ENCODE measurements at regions not wholly inside any gene's neighbourhood (a gene's known extent, or its start where the extent isn't known, plus 50 kb on each side); places are given as distances from the start of the nearest gene placed in this dataset.

DNA sequence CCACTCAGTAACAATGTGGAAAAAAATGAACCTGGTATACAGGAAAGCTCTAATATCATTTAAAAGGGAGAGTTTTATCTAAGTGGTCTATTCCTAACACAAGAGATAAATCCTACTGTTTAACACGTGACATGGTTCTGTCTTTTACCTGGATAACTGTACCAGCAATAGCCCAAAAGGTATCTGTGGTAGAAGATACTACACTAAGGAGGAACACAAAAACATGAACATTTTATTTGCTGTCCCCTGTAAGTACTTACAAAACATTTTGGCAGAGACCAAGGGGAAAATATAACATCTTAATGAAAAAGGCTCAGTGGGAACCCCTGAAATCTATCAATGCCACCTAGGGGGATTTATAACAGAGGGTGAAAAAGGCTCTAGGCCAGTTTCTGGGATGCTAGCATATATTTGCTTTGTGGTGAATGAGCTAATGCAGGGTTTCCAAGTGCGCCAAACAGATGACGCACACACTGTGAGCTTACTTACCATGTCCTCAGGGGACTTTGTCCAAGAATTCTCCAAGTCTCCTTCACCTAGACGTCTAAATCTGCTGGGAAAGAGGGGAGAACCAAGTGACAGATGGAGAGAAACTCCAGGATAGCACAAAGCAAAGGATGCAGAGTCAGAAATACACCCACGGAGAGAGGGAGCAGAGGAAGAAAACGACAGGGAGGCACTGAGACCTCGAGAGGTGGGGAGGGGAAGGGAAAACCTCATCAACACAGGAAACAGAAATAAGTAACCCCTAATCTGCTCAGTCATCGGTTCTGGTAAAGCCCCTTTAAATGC lies 112.5 kb upstream of the PRNP start:
- no TSS peak for BruUV-seq (replicated peaks)
- TF ChIP-seq EZH2phosphoT487 (IDR thresholded peaks at IDR 0.05; ENCODE audit: borderline replicate concordance, low read depth, low read length) = no peak
- no peak for TF ChIP-seq CTCF (conservative IDR thresholded peaks at IDR 0.05; ENCODE audit: low read length)
- H3K36me3 ChIP-seq (ENCODE audit: insufficient read depth, low read length) = no peaks in the 10 kb centered on the region
- no peak overlapping the region for H3K27ac ChIP-seq (ENCODE audit: low read depth, low read length, poor library complexity, severe bottlenecking)
- intact Hi-C loops (cut with micrococcal nuclease; ENCODE audit: unreplicated experiment) = no loop called here
- POLR2A ChIA-PET = interaction anchor here (0.6 kb wide), 2 partner anchors 41 to 51 kb away, joined by 4 read pairs; no protein-coding TSS in a partner anchor
- no peaks in the 10 kb centered on the region for H3K79me2 ChIP-seq (ENCODE audit: insufficient read depth, low read depth, low read length)
- H3K4me1 ChIP-seq (ENCODE audit: insufficient read depth, low read length, poor library complexity, severe bottlenecking) = no peaks in the 10 kb centered on the region
- no peak for DNase-seq (ENCODE audit: low spot score)
- no peaks in the 10 kb centered on the region for H3K9me2 ChIP-seq (ENCODE audit: insufficient read depth, low read length)
- no peak overlapping the region for H3K4me3 ChIP-seq (ENCODE audit: low read depth, low read length, poor library complexity, severe bottlenecking)
- no peak overlapping the region for H2AFZ ChIP-seq (ENCODE audit: low read length)
- H4K20me1 ChIP-seq (ENCODE audit: insufficient read depth, low read length) = no peaks in the 10 kb centered on the region
- no peaks in the 10 kb centered on the region for H3K9me3 ChIP-seq (ENCODE audit: low read length)
- CTCF ChIA-PET (ENCODE audit: unreplicated experiment) = no interaction called here
- H3K4me2 ChIP-seq (ENCODE audit: low read length) = no peak overlapping the region

DNA sequence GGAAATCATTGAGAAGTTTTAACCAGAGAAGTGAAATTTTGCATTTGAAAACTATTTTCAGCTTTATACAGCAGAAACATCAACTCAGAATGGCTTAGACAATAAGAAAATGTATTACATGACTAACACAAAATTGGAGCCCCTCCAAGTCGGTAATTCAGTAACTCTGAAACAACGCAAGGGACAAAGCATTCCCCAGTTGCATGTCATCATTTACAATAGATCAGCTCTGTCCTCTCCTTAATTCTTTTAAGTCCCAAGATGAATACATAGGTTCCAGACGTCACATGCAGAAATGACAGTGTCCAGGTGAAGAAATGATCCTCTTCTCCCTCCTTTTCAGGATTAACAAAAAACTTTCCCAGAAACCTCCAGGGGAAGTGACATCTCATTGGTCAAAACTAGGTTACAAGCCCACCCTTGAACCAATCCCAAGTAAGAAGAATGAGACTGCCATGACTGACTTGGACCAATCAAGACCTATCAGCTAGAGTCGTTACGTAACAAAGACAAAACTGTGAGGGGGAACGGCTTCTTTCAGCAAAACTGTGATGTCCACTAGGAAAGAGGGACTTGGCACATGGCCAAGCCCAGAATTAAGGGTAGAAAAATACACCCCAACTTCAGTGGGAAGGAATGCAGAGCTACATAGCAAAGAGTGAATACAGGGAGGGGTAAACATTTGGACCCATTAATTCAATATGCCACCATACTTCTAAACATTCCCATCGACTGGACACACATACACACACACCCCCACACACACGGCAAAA lies 114.3 kb upstream of the PRNP start:
- no peaks in the 10 kb centered on the region for H3K4me1 ChIP-seq (ENCODE audit: insufficient read depth, low read length, poor library complexity, severe bottlenecking)
- TF ChIP-seq CTCF (conservative IDR thresholded peaks at IDR 0.05; ENCODE audit: low read length) (no peak), EZH2phosphoT487 (IDR thresholded peaks at IDR 0.05; ENCODE audit: borderline replicate concordance, low read depth, low read length) (no peak)
- no peaks in the 10 kb centered on the region for H4K20me1 ChIP-seq (ENCODE audit: insufficient read depth, low read length)
- ChIA-PET CTCF (ENCODE audit: unreplicated experiment) (no interaction called here), POLR2A (interaction anchor here (0.5 kb wide), 1 partner anchor 1255 kb away, joined by 4 read pairs; no protein-coding TSS in a partner anchor)
- H3K79me2 ChIP-seq (ENCODE audit: insufficient read depth, low read depth, low read length) = no peaks in the 10 kb centered on the region
- no peak for DNase-seq (ENCODE audit: low spot score)
- H3K27ac ChIP-seq (ENCODE audit: low read depth, low read length, poor library complexity, severe bottlenecking) = no peak overlapping the region
- no peak overlapping the region for H3K4me3 ChIP-seq (ENCODE audit: low read depth, low read length, poor library complexity, severe bottlenecking)
- H3K9me3 ChIP-seq (ENCODE audit: low read length) = no peaks in the 10 kb centered on the region
- no peak overlapping the region for H2AFZ ChIP-seq (ENCODE audit: low read length)
- no peaks in the 10 kb centered on the region for H3K9me2 ChIP-seq (ENCODE audit: insufficient read depth, low read length)
- H3K36me3 ChIP-seq (ENCODE audit: insufficient read depth, low read length) = no peaks in the 10 kb centered on the region
- intact Hi-C loops (cut with micrococcal nuclease; ENCODE audit: unreplicated experiment) = no loop called here
- no peak overlapping the region for H3K4me2 ChIP-seq (ENCODE audit: low read length)
- BruUV-seq (replicated peaks) = no TSS peak
